Heart left ventricle (tissue), 13 donors: ENCODE measurements at regions not wholly inside any gene's neighbourhood (a gene's known extent, or its start where the extent isn't known, plus 50 kb on each side); places are given as distances from the start of the nearest gene placed in this dataset.
"Not testable (repeated sequence)": the region's sequence is repeated elsewhere in the genome, so short reads cannot be mapped to it uniquely, and the experiment has no call there.

Experiments
- POLR2A ChIP-seq, 2 donors: fragments of 450-650 bp; IDR thresholded peaks; one replicate each; pipeline ENCODE4 v1.6.1; 2017; ENCODE audit warnings: antibody characterized with exemption in 2 of 2, mild to moderate bottlenecking in 2 of 2, moderate library complexity in 2 of 2
- TF ChIP-seq, protein P1 (sequence below), 12 donors: fragments of 200-600 bp; sonication (generic) in 4 of 12; IDR thresholded peaks; one replicate each; pipeline versions ENCODE4 v1.5.0 to v1.8.0; 2018 to 2022; ENCODE audit warnings: antibody characterized with exemption in 12 of 12, mild to moderate bottlenecking in 5 of 12
- donor health status: ischemic (EF 13 %, LVEDD 7.1; RV severe dilation, severe dysfunction).
- donor health status: DM: no; HTN: yes; CAD: no.
- donor health status: DM: no; HTN: no; CAD: no.
- donor health status: ischemic (EF 25% LVEDD 6.9; RV normal size, moderate dysfunction).
- donor health status: ischemic (EF 25% LVEDD 5.7; RV mildly dilated, moderate dysfunction).
- donor health status: ischemic (EF 35%, LVEDD 5.7; RV mildly dilated, moderate dysfunction).
- donor health status: nonischemic (EF 11% LVEDD 7.7; RV severe dilation, severe dysfunction).
- donor health status: DM: yes; HTN: yes; CAD: no.
- donor health status: PGD.
- donor health status: ischemic (EF 29% LVEDD 5.4; RV normal size, mild dysfunction).
- donor health status: nonischemic (EF 23%, LVEDD 6.1; RV moderate dilation, normal function).

DNA sequence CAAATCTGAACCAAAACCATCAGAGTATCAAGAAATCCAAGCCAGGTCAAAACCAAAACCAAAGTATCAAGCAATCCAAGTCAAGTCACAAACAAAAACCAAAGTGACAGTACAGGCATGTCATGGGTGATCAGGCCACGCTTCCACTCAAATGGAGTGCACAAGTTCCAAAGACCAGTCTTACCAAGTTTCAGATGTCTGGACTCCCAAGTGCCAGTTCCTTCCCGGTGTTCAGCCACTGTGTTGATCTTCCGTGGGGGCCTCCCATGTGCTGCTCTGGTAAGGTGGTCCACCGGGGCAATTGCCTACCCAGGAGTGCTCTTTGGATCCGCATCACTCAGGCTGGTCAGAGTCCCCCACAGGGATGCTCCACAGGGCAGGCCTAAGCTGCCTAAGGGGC is 61.5 kb upstream of the PRMT8 start:
- not testable (repeated sequence) for TF ChIP-seq POLR2A (IDR thresholded peaks at IDR 0.05)
- TF ChIP-seq, protein P1, sequence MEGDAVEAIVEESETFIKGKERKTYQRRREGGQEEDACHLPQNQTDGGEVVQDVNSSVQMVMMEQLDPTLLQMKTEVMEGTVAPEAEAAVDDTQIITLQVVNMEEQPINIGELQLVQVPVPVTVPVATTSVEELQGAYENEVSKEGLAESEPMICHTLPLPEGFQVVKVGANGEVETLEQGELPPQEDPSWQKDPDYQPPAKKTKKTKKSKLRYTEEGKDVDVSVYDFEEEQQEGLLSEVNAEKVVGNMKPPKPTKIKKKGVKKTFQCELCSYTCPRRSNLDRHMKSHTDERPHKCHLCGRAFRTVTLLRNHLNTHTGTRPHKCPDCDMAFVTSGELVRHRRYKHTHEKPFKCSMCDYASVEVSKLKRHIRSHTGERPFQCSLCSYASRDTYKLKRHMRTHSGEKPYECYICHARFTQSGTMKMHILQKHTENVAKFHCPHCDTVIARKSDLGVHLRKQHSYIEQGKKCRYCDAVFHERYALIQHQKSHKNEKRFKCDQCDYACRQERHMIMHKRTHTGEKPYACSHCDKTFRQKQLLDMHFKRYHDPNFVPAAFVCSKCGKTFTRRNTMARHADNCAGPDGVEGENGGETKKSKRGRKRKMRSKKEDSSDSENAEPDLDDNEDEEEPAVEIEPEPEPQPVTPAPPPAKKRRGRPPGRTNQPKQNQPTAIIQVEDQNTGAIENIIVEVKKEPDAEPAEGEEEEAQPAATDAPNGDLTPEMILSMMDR (IDR thresholded peaks at IDR 0.05): not testable (repeated sequence)
